Loucy (cell line): ENCODE measurements at regions not wholly inside any gene's neighbourhood (a gene's known extent, or its start where the extent isn't known, plus 50 kb on each side); places are given as distances from the start of the nearest gene placed in this dataset.

Experiments
- H2AFZ ChIP-seq: fragments of 200-600 bp; sonication (generic); 2 replicates; pipeline ENCODE4 v1.6.0; 2016; ENCODE audit warnings: antibody characterized with exemption, mild to moderate bottlenecking, low read length, moderate library complexity
- H3F3A ChIP-seq: fragments of 200-600 bp; 2 replicates; pipeline ENCODE4 v1.6.0; 2016; ENCODE audit warnings: antibody characterized with exemption, low read depth, mild to moderate bottlenecking
- H3K27me3 ChIP-seq: fragments of 200-600 bp; sonication (generic); 2 replicates; pipeline ENCODE4 v1.6.1; 2014; ENCODE audit warnings: low read length, mild to moderate bottlenecking; ENCODE audit not compliant: insufficient read depth, poor library complexity, severe bottlenecking
- H3K36me3 ChIP-seq: fragments of 200-600 bp; sonication (generic); 2 replicates; pipeline ENCODE4 v1.6.1; 2016; ENCODE audit warnings: low read length; ENCODE audit not compliant: insufficient read depth
- H3K4me1 ChIP-seq: fragments of 200-600 bp; sonication (generic); 2 replicates; pipeline ENCODE4 v1.5.1; 2014; ENCODE audit warnings: low read length, mild to moderate bottlenecking; ENCODE audit not compliant: insufficient read depth, poor library complexity, severe bottlenecking
- H3K4me2 ChIP-seq: fragments of 200-600 bp; sonication (generic); 2 replicates; pipeline ENCODE4 v1.6.0; 2014; ENCODE audit warnings: antibody characterized with exemption, low read length, low read depth, mild to moderate bottlenecking; ENCODE audit not compliant: poor library complexity, severe bottlenecking
- H3K4me3 ChIP-seq: fragments of 200-600 bp; sonication (generic); 2 replicates; pipeline ENCODE4 v1.5.1; 2014; ENCODE audit warnings: low read length, mild to moderate bottlenecking, mixed read lengths; ENCODE audit not compliant: poor library complexity, severe bottlenecking
- H3K79me2 ChIP-seq: fragments of 200-600 bp; sonication (generic); 2 replicates; pipeline ENCODE4 v1.6.1; 2014; ENCODE audit warnings: low read length; ENCODE audit not compliant: insufficient read depth
- H3K9ac ChIP-seq: fragments of 200-600 bp; sonication (generic); 2 replicates; pipeline ENCODE4 v1.6.0; 2014; ENCODE audit warnings: mild to moderate bottlenecking, low read depth, low read length, moderate library complexity; ENCODE audit not compliant: poor library complexity, severe bottlenecking
- H3K9me2 ChIP-seq: fragments of 200-600 bp; sonication (generic); replicated peaks from 2 replicates; pipeline ENCODE4 v1.6.1; 2016; ENCODE audit warnings: low read depth, low read length, mixed read lengths
- H3K9me3 ChIP-seq: fragments of 200-600 bp; sonication (generic); 2 replicates; pipeline ENCODE4 v1.6.1; 2014; ENCODE audit warnings: mild to moderate bottlenecking, antibody characterized with exemption, low read length, low read depth; ENCODE audit not compliant: insufficient read depth
- H4K20me1 ChIP-seq: fragments of 200-600 bp; sonication (generic); 2 replicates; pipeline ENCODE4 v1.6.0; 2014; ENCODE audit warnings: antibody characterized with exemption, low read length, mild to moderate bottlenecking; ENCODE audit not compliant: insufficient read depth, poor library complexity, severe bottlenecking
- EZH2phosphoT487 ChIP-seq: fragments of 200-600 bp; IDR thresholded peaks from 2 replicates; pipeline ENCODE4 v1.6.1; 2018; ENCODE audit warnings: antibody characterized with exemption, mild to moderate bottlenecking, moderate library complexity, borderline replicate concordance
- TF ChIP-seq, protein P1 (sequence below): fragments of 200-600 bp; sonication (generic); conservative IDR thresholded peaks from 2 replicates; pipeline ENCODE4 v1.5.1; 2014; ENCODE audit warnings: mild to moderate bottlenecking, antibody characterized with exemption, low read length

DNA sequence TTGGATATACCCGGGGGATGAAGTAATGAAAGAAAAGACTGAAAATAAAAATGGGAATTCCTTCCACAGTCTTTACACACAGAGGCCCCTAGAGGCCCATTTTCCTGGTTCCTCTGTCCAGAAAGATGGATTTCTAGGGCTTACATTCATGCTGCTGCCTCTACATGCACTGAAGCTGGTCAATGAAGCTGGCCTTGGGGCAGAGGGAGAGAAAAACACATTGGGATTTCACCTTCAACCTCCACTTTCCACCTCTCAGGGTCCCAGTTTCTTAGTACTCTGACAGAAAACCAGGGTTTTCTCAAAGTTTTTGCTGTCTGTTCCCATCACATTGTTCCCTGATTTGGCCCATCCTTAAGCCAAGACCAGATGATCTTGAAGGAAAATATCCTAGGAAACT is 154.6 kb upstream of the ZSWIM2 start:
- no peak overlapping the region for H3K9ac ChIP-seq
- no peaks in the 10 kb centered on the region for H3K9me3 ChIP-seq
- H3K36me3 ChIP-seq = no peaks in the 10 kb centered on the region
- H3K4me3 ChIP-seq = no peak overlapping the region
- H4K20me1 ChIP-seq = no peaks in the 10 kb centered on the region
- no peak overlapping the region for H2AFZ ChIP-seq
- H3K79me2 ChIP-seq = no peaks in the 10 kb centered on the region
- H3F3A ChIP-seq = no peaks in the 10 kb centered on the region
- no peak overlapping the region for H3K4me2 ChIP-seq
- TF ChIP-seq, protein P1, sequence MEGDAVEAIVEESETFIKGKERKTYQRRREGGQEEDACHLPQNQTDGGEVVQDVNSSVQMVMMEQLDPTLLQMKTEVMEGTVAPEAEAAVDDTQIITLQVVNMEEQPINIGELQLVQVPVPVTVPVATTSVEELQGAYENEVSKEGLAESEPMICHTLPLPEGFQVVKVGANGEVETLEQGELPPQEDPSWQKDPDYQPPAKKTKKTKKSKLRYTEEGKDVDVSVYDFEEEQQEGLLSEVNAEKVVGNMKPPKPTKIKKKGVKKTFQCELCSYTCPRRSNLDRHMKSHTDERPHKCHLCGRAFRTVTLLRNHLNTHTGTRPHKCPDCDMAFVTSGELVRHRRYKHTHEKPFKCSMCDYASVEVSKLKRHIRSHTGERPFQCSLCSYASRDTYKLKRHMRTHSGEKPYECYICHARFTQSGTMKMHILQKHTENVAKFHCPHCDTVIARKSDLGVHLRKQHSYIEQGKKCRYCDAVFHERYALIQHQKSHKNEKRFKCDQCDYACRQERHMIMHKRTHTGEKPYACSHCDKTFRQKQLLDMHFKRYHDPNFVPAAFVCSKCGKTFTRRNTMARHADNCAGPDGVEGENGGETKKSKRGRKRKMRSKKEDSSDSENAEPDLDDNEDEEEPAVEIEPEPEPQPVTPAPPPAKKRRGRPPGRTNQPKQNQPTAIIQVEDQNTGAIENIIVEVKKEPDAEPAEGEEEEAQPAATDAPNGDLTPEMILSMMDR = no peak
- no peak for TF ChIP-seq EZH2phosphoT487
- H3K4me1 ChIP-seq = no peaks in the 10 kb centered on the region
- H3K9me2 ChIP-seq = no peaks in the 10 kb centered on the region
- no peaks in the 10 kb centered on the region for H3K27me3 ChIP-seq

DNA sequence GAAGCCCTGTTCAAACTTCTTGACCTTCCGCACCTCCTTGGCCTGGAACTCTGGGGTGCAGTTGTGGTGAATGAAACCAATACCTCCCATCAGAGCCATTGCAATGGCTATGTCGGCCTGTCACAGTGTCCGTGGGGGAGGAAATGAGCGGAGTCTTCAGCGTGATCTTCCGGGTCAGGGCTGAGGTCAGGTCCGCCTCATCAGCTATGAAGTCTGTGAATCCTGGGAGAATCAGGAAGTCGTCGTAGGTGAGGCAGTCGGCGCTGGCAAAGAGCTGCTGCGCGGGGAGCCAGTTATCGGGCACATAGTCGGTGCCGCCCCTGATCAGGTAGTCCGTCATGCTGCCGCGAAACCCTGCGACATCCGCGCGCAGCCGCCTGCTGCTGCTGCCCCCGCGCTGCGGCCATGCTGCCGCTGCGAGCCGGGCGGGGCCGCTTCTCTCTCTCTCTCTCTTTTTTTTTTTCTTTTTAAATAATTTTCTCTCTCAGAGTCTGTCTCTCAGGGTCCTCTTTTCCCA is 154.1 kb upstream of the ZSWIM2 start:
- H3K27me3 ChIP-seq = no peaks in the 10 kb centered on the region
- H4K20me1 ChIP-seq = no peaks in the 10 kb centered on the region
- no peak for TF ChIP-seq EZH2phosphoT487
- TF ChIP-seq, protein P1 = no peak
- H3K4me1 ChIP-seq = no peaks in the 10 kb centered on the region
- H2AFZ ChIP-seq = no peak overlapping the region
- no peaks in the 10 kb centered on the region for H3K79me2 ChIP-seq
- H3K4me3 ChIP-seq = no peak overlapping the region
- no peaks in the 10 kb centered on the region for H3K9me3 ChIP-seq
- H3K36me3 ChIP-seq = no peaks in the 10 kb centered on the region
- no peaks in the 10 kb centered on the region for H3K9me2 ChIP-seq
- no peak overlapping the region for H3K4me2 ChIP-seq
- H3K9ac ChIP-seq = no peak overlapping the region
- H3F3A ChIP-seq = no peaks in the 10 kb centered on the region

DNA sequence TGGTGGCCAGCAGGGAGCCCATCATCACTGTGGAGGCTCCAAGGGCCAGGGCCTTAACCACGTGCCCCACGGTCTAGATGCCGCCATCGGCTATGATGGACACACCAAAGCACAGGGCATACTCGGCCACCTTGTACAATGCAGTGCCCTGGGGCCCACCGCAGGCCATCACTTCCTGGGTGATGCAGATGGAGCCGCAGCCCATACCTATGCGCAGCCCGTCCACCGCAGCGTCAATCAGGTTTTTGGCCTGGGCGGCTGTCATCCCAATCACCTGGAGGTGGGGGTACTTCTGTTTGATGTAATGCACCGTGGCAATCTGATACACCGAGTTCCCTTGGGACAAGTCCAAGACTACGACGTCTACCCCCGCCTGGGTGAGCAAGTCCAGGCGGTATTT is 153.3 kb upstream of the ZSWIM2 start:
- Histone ChIP-seq H3K27me3 (no peaks in the 10 kb centered on the region), H3K4me3 (no peak overlapping the region), H3K9me2 (no peaks in the 10 kb centered on the region), H3K9ac (no peak overlapping the region), H3F3A (no peaks in the 10 kb centered on the region), H3K4me1 (no peaks in the 10 kb centered on the region), H3K36me3 (no peaks in the 10 kb centered on the region), H3K79me2 (no peaks in the 10 kb centered on the region), H3K9me3 (no peaks in the 10 kb centered on the region), H3K4me2 (no peak overlapping the region), H4K20me1 (no peaks in the 10 kb centered on the region), H2AFZ (no peak overlapping the region)
- no peak for TF ChIP-seq EZH2phosphoT487
- TF ChIP-seq, protein P1 = no peak
